Muscle of back (tissue), 3 donors: ENCODE measurements at regions not wholly inside any gene's neighbourhood (a gene's known extent, or its start where the extent isn't known, plus 50 kb on each side); places are given as distances from the start of the nearest gene placed in this dataset.
"Not testable (repeated sequence)": the region's sequence is repeated elsewhere in the genome, so short reads cannot be mapped to it uniquely, and the experiment has no call there.

Experiments used
- DNase-seq, 3 donors: peaks; one replicate each; pipeline versions ENCODE4 v3.0.0 to v3.0.0-alpha.2; 2013

- DNase-seq, result no peak
These were observed 489.4 kb upstream of the PCDH20 start for GRCh38 chr13:61905054-61905453.

DNA sequence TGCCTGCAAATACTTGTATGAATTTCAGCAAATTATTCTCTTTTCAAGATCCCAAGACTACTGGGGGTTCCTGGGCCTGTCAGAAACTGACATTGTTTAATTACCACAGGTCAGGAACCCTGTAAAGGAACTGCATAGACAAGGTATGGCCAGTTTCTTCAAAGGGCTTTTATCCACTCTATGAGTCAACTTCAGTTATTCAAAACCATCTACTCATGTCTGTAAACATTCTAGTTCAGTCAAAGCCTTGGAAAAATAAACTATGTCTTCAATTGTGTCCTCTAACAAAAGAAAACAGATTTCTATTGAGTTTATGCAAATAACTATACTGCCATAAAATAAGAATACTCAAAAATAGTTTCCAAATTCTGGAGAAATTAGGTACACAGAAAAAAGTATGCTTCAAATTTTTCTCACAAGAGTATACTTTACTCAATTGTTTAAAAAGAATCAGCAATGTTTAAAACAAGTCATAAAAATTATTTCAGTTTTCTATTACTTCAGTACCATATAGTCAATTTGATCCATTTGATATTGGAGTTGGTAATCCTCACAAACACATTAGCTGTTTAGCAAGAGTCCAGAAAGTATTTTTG is 486.4 kb upstream of the PCDH20 start:
- DNase-seq, result no peak

- no peak for DNase-seq
These were observed 484.4 kb upstream of the PCDH20 start for GRCh38 chr13:61900033-61900432.

- DNase-seq, result no peak
These were observed 482.6 kb upstream of the PCDH20 start for GRCh38 chr13:61898207-61898606.

- no peak for DNase-seq
These were observed 475.8 kb upstream of the PCDH20 start for GRCh38 chr13:61891401-61891800.

- no peak for DNase-seq
These were observed 469.2 kb upstream of the PCDH20 start for GRCh38 chr13:61884830-61885229.

- DNase-seq, result no peak
These were observed 465.1 kb upstream of the PCDH20 start for GRCh38 chr13:61880578-61881283.

DNA sequence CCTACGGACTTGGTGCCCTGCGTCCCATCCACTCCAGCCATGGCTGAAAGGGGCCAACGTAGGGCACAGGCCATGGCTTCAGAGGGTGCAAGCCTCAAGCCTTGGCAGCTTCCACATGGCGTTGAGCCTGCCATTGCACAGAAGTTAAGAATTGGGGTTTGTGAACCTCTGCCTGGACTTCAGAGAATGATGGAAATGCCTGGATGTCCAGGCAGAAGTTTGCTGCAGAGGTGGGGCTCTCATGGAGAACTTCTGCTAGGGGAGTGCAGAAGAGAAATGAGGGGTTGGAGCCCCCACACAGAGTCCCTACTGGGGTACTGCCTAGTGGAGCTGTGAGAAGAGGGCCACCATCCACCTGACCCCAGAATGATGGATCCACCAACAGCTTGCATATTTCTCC is 462.9 kb upstream of the PCDH20 start:
- not testable (repeated sequence) for DNase-seq

DNA sequence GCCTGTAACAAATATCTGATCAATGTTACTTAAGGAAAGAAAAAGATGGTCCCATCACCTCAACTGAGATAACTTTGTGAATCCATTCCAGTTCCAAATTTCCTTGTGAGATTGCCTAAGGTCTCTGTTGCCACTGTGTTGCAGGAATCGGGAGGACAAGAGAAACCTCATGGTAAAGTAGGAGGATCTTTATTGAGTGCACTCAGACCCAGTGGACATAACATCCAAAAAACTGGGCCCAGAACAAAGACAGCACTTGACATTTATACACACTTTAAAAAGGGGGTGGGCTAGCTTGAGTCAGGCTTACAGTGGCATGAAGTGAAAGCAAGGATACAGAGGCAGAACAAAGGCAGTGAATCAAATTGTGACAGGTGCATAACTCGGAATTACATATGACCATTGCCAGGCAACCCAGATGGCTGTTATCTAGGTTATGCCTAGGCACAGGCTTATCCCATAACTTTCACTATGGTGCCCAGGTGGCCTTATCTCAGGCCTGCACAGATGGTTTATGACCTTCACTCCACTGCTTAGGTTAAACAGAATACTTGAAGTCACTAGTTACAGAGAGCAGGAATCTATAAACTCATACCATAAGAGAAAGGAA is 459.4 kb upstream of the PCDH20 start:
- no peak for DNase-seq

GRCh38 chr13:61873717-61874116 is 458.1 kb upstream of the PCDH20 start:
- DNase-seq, result no peak

DNA sequence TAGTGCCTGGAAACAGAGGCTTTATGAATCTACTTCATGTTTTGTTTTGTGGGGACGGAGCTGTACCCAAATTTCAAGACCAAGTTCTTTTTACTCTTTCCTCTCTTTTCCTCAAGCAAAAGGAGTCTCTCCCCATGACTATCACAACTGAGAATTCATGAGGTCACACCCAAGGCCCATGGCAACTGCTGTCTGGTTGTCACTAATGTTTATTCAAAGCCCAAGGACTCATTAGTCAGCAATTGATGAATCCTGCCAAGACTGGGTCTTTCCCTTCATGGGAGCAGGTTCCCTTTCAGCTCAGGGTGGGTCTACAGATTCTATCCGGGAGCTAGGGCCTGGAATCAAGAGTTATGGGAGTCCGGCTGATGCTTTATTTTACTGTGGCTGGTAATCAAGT is 441.5 kb upstream of the PCDH20 start:
- no peak for DNase-seq

- no peak for DNase-seq
These were observed 436.5 kb upstream of the PCDH20 start for GRCh38 chr13:61852116-61852619.

GRCh38 chr13:61850794-61851193 is 435.1 kb upstream of the PCDH20 start:
- no peak for DNase-seq

DNA sequence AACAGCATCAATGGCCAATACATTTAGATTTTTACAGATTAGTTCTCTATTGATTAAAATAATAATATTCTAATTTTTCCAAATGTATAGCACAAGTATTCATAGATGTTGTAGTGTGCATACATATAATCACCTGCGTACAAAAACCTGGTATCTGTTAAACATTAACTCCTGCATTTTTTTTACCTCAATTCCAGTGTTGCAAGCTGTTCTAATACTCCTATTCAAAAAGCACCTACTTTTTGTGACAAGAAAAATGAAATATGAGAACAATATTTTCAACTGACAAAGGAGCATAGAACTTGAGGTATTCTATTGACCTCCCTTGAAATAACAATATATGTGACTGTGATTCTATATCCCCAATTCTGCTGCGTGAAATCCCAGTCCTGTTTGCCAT is 422.9 kb upstream of the PCDH20 start:
- no peak for DNase-seq

DNA sequence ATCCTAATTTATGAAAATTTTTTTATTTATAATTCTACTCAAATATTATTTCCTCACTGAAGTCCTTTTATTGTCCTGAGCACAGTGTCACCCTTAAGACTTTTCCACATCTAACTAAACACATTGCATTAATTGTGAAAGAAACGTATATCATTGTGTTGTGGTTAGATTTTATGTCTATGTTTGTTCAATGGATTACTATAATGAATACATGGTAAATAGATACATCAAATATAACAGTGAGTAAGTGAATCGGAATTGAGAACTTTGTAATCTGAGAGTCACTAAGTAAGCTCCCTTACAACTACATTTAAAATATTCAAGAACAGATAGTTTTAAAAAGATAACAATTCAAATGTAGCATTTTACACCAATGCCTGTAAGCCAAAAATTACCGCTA is 417.6 kb upstream of the PCDH20 start:
- no peak for DNase-seq

- DNase-seq, result peak in 2 of 3 donors; percentile 31 to 33
These were observed 415.4 kb upstream of the PCDH20 start for GRCh38 chr13:61831026-61831425.

DNA sequence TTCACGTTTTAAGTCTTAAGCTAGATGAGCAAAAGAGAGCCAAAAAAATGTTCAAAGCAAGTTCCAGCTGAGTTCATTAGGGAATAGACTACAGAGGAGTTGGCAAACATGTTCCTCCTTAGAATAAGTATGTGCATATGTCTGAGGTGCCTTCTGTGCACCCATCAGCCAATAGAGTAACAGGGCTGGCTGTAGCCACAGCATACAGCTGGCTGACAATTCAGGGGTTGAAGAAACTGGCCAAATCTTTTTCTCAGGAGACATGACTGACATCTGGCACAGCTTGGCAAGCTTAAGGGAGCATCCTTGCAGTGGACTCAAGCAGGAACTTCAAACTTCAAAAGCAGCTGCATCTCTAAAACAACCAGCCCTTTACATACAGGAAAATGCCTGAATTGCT is 414.8 kb upstream of the PCDH20 start:
- peak in 2 of 3 donors; percentile 34 to 72 for DNase-seq

GRCh38 chr13:61824168-61824567 is 408.5 kb upstream of the PCDH20 start:
- DNase-seq, result no peak

- DNase-seq, result no peak
These were observed 396.6 kb upstream of the PCDH20 start for GRCh38 chr13:61812286-61812685.

DNA sequence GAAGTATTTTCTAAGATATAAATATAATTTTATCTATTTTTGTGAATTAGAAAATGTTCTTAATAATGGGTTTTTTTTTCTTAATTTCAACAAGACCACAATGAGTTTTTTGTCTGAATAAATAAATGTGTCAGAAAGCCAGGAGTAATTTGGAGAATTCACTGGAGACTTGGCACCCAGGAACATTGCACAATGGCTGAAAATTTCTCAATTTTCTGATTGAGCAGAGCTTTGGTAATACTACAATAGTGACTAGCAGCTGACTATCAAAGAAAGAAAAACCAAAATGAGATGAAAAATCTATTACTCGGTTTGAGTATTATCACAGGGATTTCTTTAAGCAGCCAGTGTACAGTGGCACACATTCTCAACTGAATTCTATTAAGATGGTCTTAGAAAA is 394.4 kb upstream of the PCDH20 start:
- DNase-seq, result no peak

DNA sequence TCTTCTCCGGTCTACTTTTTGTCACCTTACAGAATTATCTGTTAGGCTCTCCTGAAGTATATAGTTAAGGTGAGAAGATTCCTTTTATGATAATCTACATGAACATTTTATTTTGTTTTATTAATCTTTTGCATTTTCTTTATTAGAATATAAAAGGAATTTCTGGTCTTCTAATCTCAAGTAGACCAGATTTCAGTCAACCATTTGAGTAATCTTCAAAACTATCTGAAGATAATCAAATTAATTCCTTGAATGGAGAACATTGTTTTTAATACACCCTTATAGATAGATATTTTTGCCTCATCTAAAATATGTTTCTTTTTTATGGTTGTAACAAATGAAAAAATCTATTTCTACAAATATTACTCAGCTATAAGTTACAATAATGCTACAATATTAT is 381.7 kb upstream of the PCDH20 start:
- DNase-seq, result no peak

- DNase-seq, result peak in 1 of 3 donors; percentile 11
These were observed 379.9 kb upstream of the PCDH20 start for GRCh38 chr13:61795580-61795979.

DNA sequence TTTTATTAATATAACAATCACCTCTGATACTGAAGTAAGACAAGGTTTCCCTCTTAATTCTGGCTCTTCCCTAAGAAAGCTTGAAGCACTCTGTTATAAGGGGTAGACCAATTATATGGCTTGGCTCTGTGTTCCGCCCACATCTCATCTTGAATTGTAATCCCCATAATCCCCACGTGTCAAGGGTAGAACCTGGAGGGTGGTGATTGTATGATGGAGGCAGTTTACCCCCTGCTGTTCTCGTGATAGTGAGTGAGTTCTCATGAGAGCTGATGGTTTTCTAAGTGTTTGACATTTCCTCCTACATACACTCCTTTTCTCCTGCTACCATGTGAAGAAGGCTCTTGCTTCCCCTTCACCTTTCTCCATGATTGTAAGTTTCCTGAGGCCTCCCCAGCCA is 363.8 kb upstream of the PCDH20 start:
- DNase-seq, result no peak
